Progenitor cell of endocrine pancreas (in vitro differentiated cells): ENCODE measurements at regions not wholly inside any gene's neighbourhood (a gene's known extent, or its start where the extent isn't known, plus 50 kb on each side); places are given as distances from the start of the nearest gene placed in this dataset.
"Not testable (repeated sequence)": the region's sequence is repeated elsewhere in the genome, so short reads cannot be mapped to it uniquely, and the experiment has no call there.

Experiments
- DNase-seq: peaks from one replicate; pipeline ENCODE4 v3.0.0; 2021; ENCODE audit warnings: low spot score; ENCODE audit not compliant: unreplicated experiment
- H3K27ac Mint-ChIP-seq: 2 replicates; pipeline ENCODE4 v1.8.0; 2021; ENCODE audit warnings: mild to moderate bottlenecking, moderate library complexity, mixed read lengths
- H3K27me3 Mint-ChIP-seq: 2 replicates; pipeline ENCODE4 v1.8.0; 2021; ENCODE audit warnings: mixed read lengths
- H3K36me3 Mint-ChIP-seq: 2 replicates; pipeline ENCODE4 v1.8.0; 2022; ENCODE audit warnings: mixed read lengths; ENCODE audit not compliant: insufficient read depth
- H3K4me1 Mint-ChIP-seq: 2 replicates; pipeline ENCODE4 v1.8.0; 2021; ENCODE audit warnings: low read depth, mixed read lengths
- H3K4me3 Mint-ChIP-seq: 2 replicates; pipeline ENCODE4 v1.8.0; 2021; ENCODE audit warnings: low read depth, mild to moderate bottlenecking, moderate library complexity, mixed read lengths
- H3K9me3 Mint-ChIP-seq: 2 replicates; pipeline ENCODE4 v1.8.0; 2021; ENCODE audit warnings: low read depth, mixed read lengths
- TF ChIP-seq, protein P1 (sequence below): fragments of 200-600 bp; sonication (generic); IDR thresholded peaks from one replicate; pipeline ENCODE4 v1.5.0; 2021; ENCODE audit warnings: antibody characterized with exemption, mild to moderate bottlenecking; ENCODE audit not compliant: unreplicated experiment

DNA sequence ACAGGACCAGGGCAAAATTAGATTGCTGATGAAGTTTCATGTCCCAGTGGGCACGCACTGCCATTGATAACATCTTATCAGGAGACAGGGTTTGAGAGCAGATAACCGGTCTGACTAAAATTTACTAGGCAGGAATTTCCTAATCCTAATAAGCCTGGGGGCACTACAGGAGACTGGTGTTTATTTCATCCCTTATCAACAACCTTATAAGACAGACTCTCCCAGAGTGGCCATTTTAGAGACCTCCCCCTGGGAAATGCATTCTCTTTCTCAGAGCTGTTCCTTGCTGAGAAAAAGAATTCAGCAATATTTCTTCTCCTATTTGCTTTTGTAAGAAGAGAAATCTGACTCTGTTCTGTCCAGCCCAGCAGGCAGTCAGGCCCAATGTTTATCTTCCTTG, 423.4 kb upstream of the IMPG1 start:
- H3K4me1 Mint-ChIP-seq, result no peaks in the 10 kb centered on the region
- H3K27ac Mint-ChIP-seq, result no peak overlapping the region
- TF ChIP-seq, protein P1, sequence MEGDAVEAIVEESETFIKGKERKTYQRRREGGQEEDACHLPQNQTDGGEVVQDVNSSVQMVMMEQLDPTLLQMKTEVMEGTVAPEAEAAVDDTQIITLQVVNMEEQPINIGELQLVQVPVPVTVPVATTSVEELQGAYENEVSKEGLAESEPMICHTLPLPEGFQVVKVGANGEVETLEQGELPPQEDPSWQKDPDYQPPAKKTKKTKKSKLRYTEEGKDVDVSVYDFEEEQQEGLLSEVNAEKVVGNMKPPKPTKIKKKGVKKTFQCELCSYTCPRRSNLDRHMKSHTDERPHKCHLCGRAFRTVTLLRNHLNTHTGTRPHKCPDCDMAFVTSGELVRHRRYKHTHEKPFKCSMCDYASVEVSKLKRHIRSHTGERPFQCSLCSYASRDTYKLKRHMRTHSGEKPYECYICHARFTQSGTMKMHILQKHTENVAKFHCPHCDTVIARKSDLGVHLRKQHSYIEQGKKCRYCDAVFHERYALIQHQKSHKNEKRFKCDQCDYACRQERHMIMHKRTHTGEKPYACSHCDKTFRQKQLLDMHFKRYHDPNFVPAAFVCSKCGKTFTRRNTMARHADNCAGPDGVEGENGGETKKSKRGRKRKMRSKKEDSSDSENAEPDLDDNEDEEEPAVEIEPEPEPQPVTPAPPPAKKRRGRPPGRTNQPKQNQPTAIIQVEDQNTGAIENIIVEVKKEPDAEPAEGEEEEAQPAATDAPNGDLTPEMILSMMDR, result no peak
- no peak overlapping the region for H3K4me3 Mint-ChIP-seq
- H3K9me3 Mint-ChIP-seq, result peaks cover 22% of the 10 kb centered on the region
- no peaks in the 10 kb centered on the region for H3K27me3 Mint-ChIP-seq
- DNase-seq, result no peak
- peaks cover 5% of the 10 kb centered on the region for H3K36me3 Mint-ChIP-seq

DNA sequence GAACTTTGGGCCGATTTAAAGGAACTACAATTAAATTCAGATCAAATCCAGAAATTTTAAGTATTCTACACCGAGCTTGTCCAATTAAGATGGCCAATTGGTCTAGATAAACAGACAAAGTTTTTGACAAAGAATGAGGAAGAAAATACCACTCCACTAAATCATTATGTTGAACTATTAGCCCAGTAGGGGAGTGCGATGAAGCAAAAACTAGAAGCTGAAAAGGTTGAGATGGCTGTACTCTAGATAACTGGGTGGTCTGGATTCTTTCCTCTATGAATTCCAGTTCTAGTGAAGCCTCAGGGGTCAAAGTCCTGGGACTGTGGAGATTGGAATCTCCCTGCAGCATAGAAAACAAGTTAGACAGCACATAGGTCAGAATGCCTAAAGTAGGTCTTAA, 418.9 kb upstream of the IMPG1 start:
- H3K27me3 Mint-ChIP-seq, H3K36me3 Mint-ChIP-seq, DNase-seq, H3K4me1 Mint-ChIP-seq, H3K4me3 Mint-ChIP-seq, H3K27ac Mint-ChIP-seq: not testable (repeated sequence)
- H3K9me3 Mint-ChIP-seq, result peaks cover 26% of the 10 kb centered on the region

DNA sequence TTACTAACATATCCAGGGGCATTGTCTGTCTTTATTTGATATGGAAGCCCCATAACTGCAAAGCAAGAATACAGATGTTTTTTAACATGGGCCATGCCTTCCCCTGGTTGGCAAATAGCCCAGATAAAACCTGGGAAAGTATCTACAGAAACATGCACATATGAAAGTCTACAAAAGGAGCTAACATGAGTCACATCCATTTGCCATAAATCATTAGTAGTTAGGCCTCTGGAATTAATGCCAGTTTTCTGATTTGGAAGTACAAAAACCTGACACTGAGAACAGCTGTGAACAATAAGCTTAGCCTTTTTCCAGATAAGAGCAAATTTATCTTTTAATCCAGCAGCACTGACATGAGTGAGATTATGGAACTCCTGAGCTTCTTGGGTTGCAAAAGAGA, 418.0 kb upstream of the IMPG1 start:
- peaks cover 5% of the 10 kb centered on the region for H3K36me3 Mint-ChIP-seq

GRCh38 chr6:76481101-76481500, 408.6 kb upstream of the IMPG1 start:
- Mint-ChIP-seq H3K9me3 (peaks cover 27% of the 10 kb centered on the region), H3K36me3 (no peaks in the 10 kb centered on the region), H3K4me1 (peaks cover 8% of the 10 kb centered on the region), H3K4me3 (no peak overlapping the region), H3K27ac (no peak overlapping the region), H3K27me3 (peaks cover 3% of the 10 kb centered on the region)
- DNase-seq, result no peak
- TF ChIP-seq, protein P1, result no peak

More for the DNA sequence above, 418.0 kb upstream of the IMPG1 start:
- TF ChIP-seq, protein P1, result no peak
- no peak for DNase-seq
- Mint-ChIP-seq H3K27me3 (no peaks in the 10 kb centered on the region), H3K27ac (no peak overlapping the region), H3K9me3 (peaks cover 20% of the 10 kb centered on the region), H3K4me1 (no peaks in the 10 kb centered on the region), H3K4me3 (no peak overlapping the region)

DNA sequence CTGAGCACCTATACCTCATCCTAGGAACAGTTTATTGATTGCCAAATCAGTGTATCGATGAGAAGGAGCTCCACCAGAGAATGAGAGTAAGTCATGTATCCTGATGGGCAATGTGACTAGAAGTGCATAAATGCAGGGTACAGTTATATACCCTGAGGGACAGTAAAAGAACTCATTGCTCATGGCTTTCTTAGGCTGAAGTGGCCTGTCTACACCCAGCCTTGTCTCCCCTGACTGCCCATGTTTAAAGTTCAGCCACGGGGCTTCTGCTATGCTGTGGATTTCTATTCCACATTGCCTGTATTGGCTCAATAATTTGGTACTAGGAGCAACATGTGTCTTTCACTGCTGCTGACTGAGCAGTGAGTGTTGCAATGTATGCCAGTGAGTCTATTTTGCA, 400.4 kb upstream of the IMPG1 start:
- no peak overlapping the region for H3K4me3 Mint-ChIP-seq
- no peaks in the 10 kb centered on the region for H3K36me3 Mint-ChIP-seq
- no peak overlapping the region for H3K27ac Mint-ChIP-seq
- H3K27me3 Mint-ChIP-seq, result peaks cover 3% of the 10 kb centered on the region
- H3K9me3 Mint-ChIP-seq, result no peaks in the 10 kb centered on the region
- DNase-seq, result no peak
- no peaks in the 10 kb centered on the region for H3K4me1 Mint-ChIP-seq
- TF ChIP-seq, protein P1, result no peak

- Mint-ChIP-seq H3K36me3 (no peaks in the 10 kb centered on the region), H3K9me3 (peaks cover 3% of the 10 kb centered on the region), H3K27ac (no peak overlapping the region), H3K27me3 (no peaks in the 10 kb centered on the region), H3K4me1 (no peaks in the 10 kb centered on the region), H3K4me3 (no peak overlapping the region)
- DNase-seq, result no peak
- TF ChIP-seq, protein P1, result no peak
Observed at GRCh38 chr6:76466286-76466685, 393.8 kb upstream of the IMPG1 start.
